ENCODE measurements at regions not wholly inside any gene's neighbourhood (a gene's known extent, or its start where the extent isn't known, plus 50 kb on each side); places are given as distances from the start of the nearest gene placed in this dataset.

- no peak for TF ChIP-seq GATA3 (IDR thresholded peaks at IDR 0.05; ENCODE audit: low read depth, low read length)
- no peak for TF ChIP-seq GATA2 (IDR thresholded peaks at IDR 0.05; ENCODE audit: low read depth, low read length)
Observed at GRCh38 chr9:79104951-79105350, 466.8 kb upstream of the TLE4 start.

Data from SH-SY5Y (cell line).